CD8-positive, alpha-beta memory T cell (primary cell): ENCODE measurements at regions not wholly inside any gene's neighbourhood (a gene's known extent, or its start where the extent isn't known, plus 50 kb on each side); places are given as distances from the start of the nearest gene placed in this dataset.

Experiments used
- CTCF ChIA-PET: fragments of 350-600 bp; sonication (Branson Sonifier 250); formaldehyde crosslinking; loops from one replicate; lab custom pipeline; 2021; ENCODE audit warnings: antibody characterized with exemption; lab: Charles Lee
- POLR2A ChIA-PET: fragments of 350-600 bp; sonication (Branson Sonifier 250); formaldehyde crosslinking; loops from one replicate; lab custom pipeline; 2021; ENCODE audit warnings: antibody characterized with exemption; lab: Charles Lee
- DNase-seq, 5 donors: peaks; one replicate each; pipeline versions ENCODE4 v3.0.0 to v3.0.0-alpha.2; 2020 to 2022; ENCODE audit warnings: mixed read lengths in 1 of 5
- H3K27ac ChIP-seq: one replicate; pipeline ENCODE4 v1.7.0; 2013; ENCODE audit warnings: low read depth, mild to moderate bottlenecking, low read length, moderate library complexity
- H3K27me3 ChIP-seq: 2 replicates; pipeline ENCODE4 v1.7.0; 2013; ENCODE audit warnings: low read length, mild to moderate bottlenecking; ENCODE audit not compliant: insufficient read depth, poor library complexity, severe bottlenecking
- H3K36me3 ChIP-seq: 2 replicates; pipeline ENCODE4 v1.7.0; 2013; ENCODE audit warnings: mild to moderate bottlenecking, low read length, moderate library complexity; ENCODE audit not compliant: insufficient read depth
- H3K4me1 ChIP-seq: 2 replicates; pipeline ENCODE4 v1.7.0; 2013; ENCODE audit warnings: mild to moderate bottlenecking, low read length, moderate library complexity; ENCODE audit not compliant: insufficient read depth
- H3K4me3 ChIP-seq: 2 replicates; pipeline ENCODE4 v1.7.0; 2013; ENCODE audit warnings: mild to moderate bottlenecking, low read length
- H3K9me3 ChIP-seq: 2 replicates; pipeline ENCODE4 v1.7.0; 2013; ENCODE audit warnings: mild to moderate bottlenecking, low read length
- H3K27ac Mint-ChIP-seq, 8 donors: one replicate each; pipeline ENCODE4 v1.8.0; 2020 to 2021; ENCODE audit warnings: mixed read lengths in 8 of 8, mild to moderate bottlenecking in 6 of 8, inconsistent platforms in 3 of 8, moderate library complexity in 3 of 8
- H3K27me3 Mint-ChIP-seq, 2 donors: one replicate each; pipeline ENCODE4 v1.8.0; 2020 to 2021; ENCODE audit warnings: mixed read lengths in 2 of 2, mild to moderate bottlenecking in 1 of 2, moderate library complexity in 1 of 2
- H3K36me3 Mint-ChIP-seq, 3 donors: one replicate each; pipeline ENCODE4 v1.8.0; 2020 to 2021; ENCODE audit warnings: mixed read lengths in 3 of 3, inconsistent platforms in 1 of 3, mild to moderate bottlenecking in 1 of 3
- H3K4me1 Mint-ChIP-seq, 3 donors: one replicate each; pipeline ENCODE4 v1.8.0; 2020 to 2021; ENCODE audit warnings: mixed read lengths in 3 of 3, inconsistent platforms in 1 of 3, mild to moderate bottlenecking in 1 of 3
- H3K4me3 Mint-ChIP-seq, 7 donors: one replicate each; pipeline ENCODE4 v1.8.0; 2020 to 2021; ENCODE audit warnings: mixed read lengths in 7 of 7, mild to moderate bottlenecking in 6 of 7, moderate library complexity in 4 of 7, inconsistent platforms in 2 of 7
- H3K9me3 Mint-ChIP-seq, 5 donors: one replicate each; pipeline ENCODE4 v1.8.0; 2020 to 2022; ENCODE audit warnings: mixed read lengths in 5 of 5, mild to moderate bottlenecking in 3 of 5, moderate library complexity in 2 of 5, inconsistent platforms in 1 of 5

DNA sequence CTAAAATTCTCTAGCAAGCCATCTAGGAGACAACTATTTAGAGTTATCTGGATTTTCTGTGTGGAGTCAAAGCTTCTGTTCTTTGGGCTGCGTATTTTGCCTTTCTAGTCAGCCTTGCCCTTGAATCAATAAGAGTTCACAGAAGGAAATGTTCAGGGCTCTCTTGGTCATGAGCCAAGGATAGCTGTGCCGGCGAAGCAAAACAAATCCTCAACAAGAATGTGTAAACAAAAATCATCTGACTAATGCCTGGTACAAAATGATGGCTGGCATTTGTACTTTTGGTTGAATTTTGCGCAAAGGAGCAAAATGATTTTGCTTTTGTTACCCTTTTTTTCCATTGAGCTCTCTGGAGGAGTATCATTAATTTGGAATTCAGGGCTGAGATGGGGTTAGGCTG, 171.1 kb downstream of the DACT1 start:
- ChIA-PET POLR2A (no interaction called here), CTCF (no interaction called here)
- H3K27ac Mint-ChIP-seq: no peak overlapping the region
- no peak overlapping the region for H3K4me3 Mint-ChIP-seq
- no peak overlapping the region for H3K27ac ChIP-seq
- no peaks in the 10 kb centered on the region for H3K4me1 ChIP-seq
- H3K9me3 ChIP-seq: no peaks in the 10 kb centered on the region
- no peak for DNase-seq
- no peaks in the 10 kb centered on the region for H3K36me3 ChIP-seq
- no peaks in the 10 kb centered on the region for H3K36me3 Mint-ChIP-seq
- no peaks in the 10 kb centered on the region for H3K27me3 ChIP-seq
- peaks cover 0 to 8% (median 0%) of the 10 kb centered on the region in 5 donors for H3K9me3 Mint-ChIP-seq
- H3K27me3 Mint-ChIP-seq: no peaks in the 10 kb centered on the region
- no peaks in the 10 kb centered on the region for H3K4me1 Mint-ChIP-seq
- no peak overlapping the region for H3K4me3 ChIP-seq

DNA sequence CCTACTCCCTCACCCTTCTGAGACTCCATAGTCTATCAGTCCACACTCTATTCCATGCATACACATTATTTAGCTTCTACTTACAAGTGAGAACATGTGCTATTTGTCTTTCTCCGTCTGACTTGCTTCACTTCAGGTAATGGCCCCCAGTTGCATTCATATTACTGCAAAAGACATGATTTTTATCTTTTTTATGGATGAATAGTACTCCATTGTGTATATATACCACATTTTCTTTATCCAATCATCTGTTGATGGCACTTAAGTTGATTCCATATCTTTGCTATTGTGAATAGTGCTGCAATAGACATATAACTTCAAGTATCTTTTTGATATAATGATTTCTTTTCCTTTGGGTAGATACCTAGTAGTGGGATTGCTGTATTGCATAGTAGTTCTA, 171.8 kb downstream of the DACT1 start:
- H3K27ac ChIP-seq: no peak overlapping the region
- CTCF ChIA-PET: no interaction called here
- H3K4me3 Mint-ChIP-seq: no peak overlapping the region

DNA sequence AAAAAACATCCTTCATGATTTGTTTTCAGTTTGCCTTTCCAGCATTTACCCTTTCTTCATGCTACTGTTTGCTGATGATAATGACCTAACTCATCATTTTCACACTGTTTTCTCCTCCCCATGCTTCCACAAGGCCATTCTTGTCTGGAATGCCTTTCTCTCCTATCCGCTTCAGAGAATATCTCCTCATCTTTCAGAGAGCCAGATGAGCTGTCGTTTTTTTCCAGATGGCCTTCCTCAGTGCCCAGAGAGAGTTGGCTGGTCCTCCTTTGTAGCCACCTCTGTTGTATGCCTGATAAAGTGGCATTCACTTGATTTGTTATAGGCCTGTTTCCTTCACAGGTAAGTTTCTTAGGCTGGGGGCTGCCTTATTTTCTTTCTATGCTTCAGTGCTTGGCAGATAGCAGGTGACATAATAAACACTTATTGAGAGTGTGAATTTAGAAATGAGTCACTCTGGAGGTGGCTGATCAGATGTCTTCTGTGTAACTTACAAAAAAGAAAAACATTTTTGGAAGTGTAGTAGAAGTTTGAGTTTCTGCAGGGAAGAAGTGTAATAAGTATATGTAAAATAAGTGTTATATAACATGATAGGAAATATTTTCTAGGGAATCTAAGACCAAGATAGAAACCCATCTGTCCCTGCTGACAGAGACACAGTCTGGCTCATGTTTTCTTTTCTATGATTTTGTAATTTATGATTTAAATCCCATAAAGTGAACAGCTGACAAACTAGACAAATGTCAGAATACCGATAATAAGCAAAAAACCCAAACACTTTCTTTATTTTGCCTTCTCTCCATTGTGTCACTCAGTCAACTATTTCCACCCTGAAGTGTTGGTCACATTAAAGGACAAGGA, 174.5 kb downstream of the DACT1 start:
- Histone ChIP-seq H3K9me3 (no peaks in the 10 kb centered on the region), H3K27me3 (no peaks in the 10 kb centered on the region), H3K27ac (no peak overlapping the region), H3K4me3 (no peak overlapping the region), H3K4me1 (no peaks in the 10 kb centered on the region), H3K36me3 (no peaks in the 10 kb centered on the region)
- H3K27ac Mint-ChIP-seq: no peak overlapping the region
- no peak for DNase-seq
- no peaks in the 10 kb centered on the region for H3K36me3 Mint-ChIP-seq
- POLR2A ChIA-PET: no interaction called here
- H3K4me1 Mint-ChIP-seq: no peaks in the 10 kb centered on the region
- H3K4me3 Mint-ChIP-seq: no peak overlapping the region
- H3K27me3 Mint-ChIP-seq: no peaks in the 10 kb centered on the region
- H3K9me3 Mint-ChIP-seq: peaks cover 0 to 3% (median 0%) of the 10 kb centered on the region in 5 donors
- CTCF ChIA-PET: no interaction called here

More for the DNA sequence above, 171.8 kb downstream of the DACT1 start:
- H3K36me3 Mint-ChIP-seq: no peaks in the 10 kb centered on the region
- no peak overlapping the region for H3K27ac Mint-ChIP-seq
- Histone ChIP-seq H3K27me3 (no peaks in the 10 kb centered on the region), H3K4me3 (no peak overlapping the region), H3K4me1 (no peaks in the 10 kb centered on the region), H3K36me3 (no peaks in the 10 kb centered on the region), H3K9me3 (no peaks in the 10 kb centered on the region)
- POLR2A ChIA-PET: no interaction called here
- H3K27me3 Mint-ChIP-seq: no peaks in the 10 kb centered on the region
- peaks cover 0 to 3% (median 0%) of the 10 kb centered on the region in 5 donors for H3K9me3 Mint-ChIP-seq
- no peak for DNase-seq
- no peaks in the 10 kb centered on the region for H3K4me1 Mint-ChIP-seq

DNA sequence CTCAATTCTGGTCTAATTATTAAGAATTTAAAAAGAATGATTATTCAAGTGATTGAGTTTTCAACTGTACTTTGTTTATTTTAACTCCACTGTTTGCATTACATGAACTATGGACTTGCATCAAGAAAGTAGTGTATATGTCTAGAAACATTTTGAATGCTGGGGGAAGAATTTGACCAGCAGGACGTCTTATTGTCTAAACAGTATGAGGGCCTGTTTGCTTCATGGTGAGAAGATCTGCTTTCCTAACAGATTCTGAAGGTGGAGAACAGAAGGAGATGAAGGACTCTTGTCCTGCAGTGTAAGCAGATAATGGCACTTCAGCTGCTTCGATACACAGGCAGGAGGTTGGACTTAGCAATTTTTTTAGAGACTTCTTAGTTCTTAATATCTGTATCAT, 176.0 kb downstream of the DACT1 start:
- Mint-ChIP-seq H3K27ac (no peak overlapping the region), H3K27me3 (peaks cover 0 to 2% of the 10 kb centered on the region in 2 donors), H3K9me3 (peaks cover 0 to 3% (median 0%) of the 10 kb centered on the region in 5 donors), H3K36me3 (no peaks in the 10 kb centered on the region), H3K4me3 (no peak overlapping the region), H3K4me1 (no peaks in the 10 kb centered on the region)
- CTCF ChIA-PET: no interaction called here
- Histone ChIP-seq H3K4me1 (no peaks in the 10 kb centered on the region), H3K4me3 (no peak overlapping the region), H3K27ac (no peak overlapping the region), H3K27me3 (no peaks in the 10 kb centered on the region), H3K9me3 (no peaks in the 10 kb centered on the region), H3K36me3 (no peaks in the 10 kb centered on the region)
- POLR2A ChIA-PET: no interaction called here
- DNase-seq: no peak

DNA sequence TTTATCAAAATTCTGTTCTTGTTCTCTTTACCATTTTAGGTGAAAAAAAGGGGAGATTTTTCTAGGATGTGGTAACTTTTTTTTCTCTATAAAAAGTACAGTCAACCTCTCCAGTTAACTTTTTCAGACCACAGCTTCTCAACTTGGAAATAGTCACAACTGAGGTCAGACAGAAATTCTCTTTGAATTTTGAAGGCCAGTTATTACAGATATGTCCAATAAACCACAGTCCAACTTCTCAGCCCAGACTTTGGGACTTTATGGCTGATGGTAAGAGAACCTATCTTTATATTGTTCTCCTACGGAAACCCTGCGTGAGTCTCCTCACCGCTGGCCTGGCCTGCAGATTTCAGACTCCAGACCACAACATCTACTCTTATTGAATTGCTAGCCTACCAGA, 176.7 kb downstream of the DACT1 start:
- peaks cover 0 to 3% (median 0%) of the 10 kb centered on the region in 5 donors for H3K9me3 Mint-ChIP-seq
- ChIA-PET POLR2A (no interaction called here), CTCF (no interaction called here)
- no peak overlapping the region for H3K4me3 Mint-ChIP-seq
- peaks cover 0 to 2% of the 10 kb centered on the region in 2 donors for H3K27me3 Mint-ChIP-seq
- Histone ChIP-seq H3K4me3 (no peak overlapping the region), H3K36me3 (no peaks in the 10 kb centered on the region), H3K27me3 (no peaks in the 10 kb centered on the region), H3K4me1 (no peaks in the 10 kb centered on the region), H3K27ac (no peak overlapping the region), H3K9me3 (no peaks in the 10 kb centered on the region)
- no peak for DNase-seq
- no peak overlapping the region for H3K27ac Mint-ChIP-seq
- H3K4me1 Mint-ChIP-seq: no peaks in the 10 kb centered on the region
- H3K36me3 Mint-ChIP-seq: no peaks in the 10 kb centered on the region

DNA sequence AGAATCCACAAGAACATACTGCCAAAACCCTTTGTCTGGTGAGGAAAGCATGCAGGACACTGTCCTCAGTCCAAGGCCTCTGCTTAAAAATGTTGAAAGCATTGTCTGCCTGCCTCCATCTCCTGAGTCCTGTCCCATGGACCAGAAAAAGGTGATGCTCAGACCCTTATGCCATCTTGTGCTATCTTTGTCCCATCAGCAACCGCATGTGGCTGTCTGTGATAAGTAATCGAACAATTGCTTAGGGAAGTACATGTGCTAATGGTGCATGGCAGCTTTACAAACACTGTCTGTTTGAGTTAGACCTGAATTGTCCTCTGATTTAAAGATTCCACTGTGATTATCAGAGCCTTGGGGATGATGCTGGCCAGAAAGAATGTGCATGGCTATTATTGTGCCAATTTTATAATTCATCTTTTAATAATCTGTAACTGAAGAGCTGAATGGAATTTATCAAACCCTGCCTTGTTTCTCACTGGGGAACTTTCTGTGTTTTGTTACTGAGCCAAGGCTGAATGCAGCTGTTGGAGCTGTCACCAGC, 177.5 kb downstream of the DACT1 start:
- no peaks in the 10 kb centered on the region for H3K4me1 Mint-ChIP-seq
- no peak overlapping the region for H3K27ac Mint-ChIP-seq
- Histone ChIP-seq H3K4me1 (no peaks in the 10 kb centered on the region), H3K36me3 (no peaks in the 10 kb centered on the region), H3K27ac (no peak overlapping the region), H3K27me3 (no peaks in the 10 kb centered on the region), H3K4me3 (no peak overlapping the region), H3K9me3 (no peaks in the 10 kb centered on the region)
- H3K36me3 Mint-ChIP-seq: no peaks in the 10 kb centered on the region
- no peak overlapping the region for H3K4me3 Mint-ChIP-seq
- DNase-seq: no peak
- peaks cover 0 to 2% of the 10 kb centered on the region in 2 donors for H3K27me3 Mint-ChIP-seq
- H3K9me3 Mint-ChIP-seq: peaks cover 0 to 3% (median 0%) of the 10 kb centered on the region in 5 donors
- ChIA-PET POLR2A (no interaction called here), CTCF (no interaction called here)

DNA sequence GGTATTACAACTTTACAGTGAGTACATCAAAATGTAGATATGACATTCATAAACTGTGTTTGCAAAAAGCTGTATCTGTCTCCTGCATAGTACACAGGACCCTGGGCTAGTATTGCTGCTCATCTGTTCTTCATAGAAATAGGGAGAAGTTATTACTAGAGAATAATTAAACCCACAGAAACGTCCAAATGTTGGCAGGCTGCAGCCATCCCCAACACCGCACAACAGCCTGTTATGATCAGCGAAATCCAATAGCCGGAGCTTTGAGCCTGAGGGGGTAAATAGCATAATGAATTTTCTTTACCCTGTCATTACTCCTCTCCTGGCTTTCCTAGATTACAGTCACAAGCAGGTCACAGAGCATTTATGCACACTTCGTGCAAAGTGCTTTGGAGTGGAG, 178.0 kb downstream of the DACT1 start:
- H3K27ac ChIP-seq: no peak overlapping the region
- Mint-ChIP-seq H3K4me3 (no peak overlapping the region), H3K36me3 (no peaks in the 10 kb centered on the region), H3K27me3 (peaks cover 0 to 2% of the 10 kb centered on the region in 2 donors), H3K9me3 (peaks cover 0 to 3% (median 0%) of the 10 kb centered on the region in 5 donors), H3K4me1 (no peaks in the 10 kb centered on the region), H3K27ac (no peak overlapping the region)
- CTCF ChIA-PET: no interaction called here
- no peak overlapping the region for H3K4me3 ChIP-seq
- no peaks in the 10 kb centered on the region for H3K36me3 ChIP-seq
- H3K9me3 ChIP-seq: no peaks in the 10 kb centered on the region
- no peak for DNase-seq
- H3K27me3 ChIP-seq: no peaks in the 10 kb centered on the region
- H3K4me1 ChIP-seq: no peaks in the 10 kb centered on the region
- POLR2A ChIA-PET: no interaction called here

DNA sequence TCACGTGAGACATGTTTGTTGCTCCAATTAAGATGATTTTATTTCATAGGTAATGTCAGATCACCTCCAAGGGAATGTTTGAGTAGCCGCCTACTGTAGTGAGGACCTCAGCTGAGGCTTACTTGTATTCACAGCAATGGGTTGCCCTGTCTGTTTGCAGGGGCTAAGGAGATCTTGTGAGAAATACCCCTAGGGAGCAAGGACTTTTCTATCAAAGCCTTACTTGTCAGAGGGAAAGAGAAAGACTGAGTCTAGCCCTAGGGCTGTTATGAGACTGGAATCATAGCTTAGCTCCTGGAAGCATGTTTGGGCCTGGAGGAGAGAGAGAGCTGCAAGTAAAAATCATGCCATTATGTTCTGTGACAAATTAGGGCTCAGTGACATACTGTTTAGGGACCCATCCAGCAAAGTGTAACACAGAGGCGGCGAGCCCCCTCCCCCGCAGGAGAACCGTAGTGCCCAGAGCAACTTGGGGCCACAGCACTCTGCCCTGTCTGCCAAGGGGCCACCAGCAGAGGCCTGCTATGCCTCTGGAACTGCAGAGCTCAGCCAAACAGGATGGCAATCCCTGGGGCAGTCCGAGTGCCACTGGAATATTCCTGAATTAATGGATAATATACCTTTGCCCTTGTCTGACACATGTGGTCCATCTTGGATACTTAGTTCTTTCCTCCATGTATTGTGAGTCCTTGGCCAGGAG, 178.8 kb downstream of the DACT1 start:
- H3K27me3 Mint-ChIP-seq: peaks cover 0 to 2% of the 10 kb centered on the region in 2 donors
- DNase-seq: no peak
- H3K36me3 Mint-ChIP-seq: no peaks in the 10 kb centered on the region
- no peak overlapping the region for H3K4me3 Mint-ChIP-seq
- ChIA-PET CTCF (no interaction called here), POLR2A (no interaction called here)
- Histone ChIP-seq H3K27me3 (no peaks in the 10 kb centered on the region), H3K27ac (no peak overlapping the region), H3K9me3 (no peaks in the 10 kb centered on the region), H3K4me3 (no peak overlapping the region), H3K4me1 (no peaks in the 10 kb centered on the region), H3K36me3 (no peaks in the 10 kb centered on the region)
- H3K9me3 Mint-ChIP-seq: peaks cover 0 to 3% (median 0%) of the 10 kb centered on the region in 5 donors
- no peaks in the 10 kb centered on the region for H3K4me1 Mint-ChIP-seq
- H3K27ac Mint-ChIP-seq: no peak overlapping the region
